Upper lobe of left lung (tissue), 6 donors: ENCODE measurements at regions not wholly inside any gene's neighbourhood (a gene's known extent, or its start where the extent isn't known, plus 50 kb on each side); places are given as distances from the start of the nearest gene placed in this dataset.

Source experiments
- ATAC-seq, 2 donors: fragments of 200-7000 bp; cut with Tn5 transposase; one replicate each; pipeline ENCODE4 v1.9.1; 2022; ENCODE audit warnings: mild to moderate bottlenecking in 2 of 2, moderate library complexity in 2 of 2; ENCODE audit not compliant: low FRiP score in 2 of 2
- DNase-seq, 2 donors: peaks; one replicate each; pipeline ENCODE4 v3.0.0-alpha.2; 2019 to 2020
- H3K27ac ChIP-seq, 4 donors: fragments of 200-600 bp; sonication (generic); one replicate each; pipeline ENCODE4 v1.5.1; 2016 to 2019
- H3K27me3 ChIP-seq, 4 donors: fragments of 200-600 bp; sonication (generic); one replicate each; pipeline ENCODE4 v1.5.1; 2017 to 2019
- H3K36me3 ChIP-seq, 4 donors: fragments of 200-600 bp; sonication (generic); one replicate each; pipeline ENCODE4 v1.5.1; 2016 to 2019
- H3K4me1 ChIP-seq, 4 donors: fragments of 200-600 bp; sonication (generic); one replicate each; pipeline ENCODE4 v1.5.1; 2018 to 2019
- H3K4me3 ChIP-seq, 4 donors: fragments of 200-600 bp; sonication (generic); one replicate each; pipeline ENCODE4 v1.5.1; 2017 to 2019; ENCODE audit warnings: mild to moderate bottlenecking in 2 of 4, moderate library complexity in 1 of 4
- H3K9me3 ChIP-seq, 4 donors: fragments of 200-600 bp; sonication (generic); one replicate each; pipeline ENCODE4 v1.5.1; 2018 to 2019
- CTCF ChIP-seq, 6 experiments: fragments of 450-650 bp in 4 of 6; fragments of 200-600 bp in 2 of 6; sonication (generic) in 2 of 6; IDR thresholded peaks; one replicate each; pipeline ENCODE4 v1.5.1; 2016 to 2019; ENCODE audit warnings: antibody characterized with exemption in 6 of 6
- EP300 ChIP-seq, 4 donors: sonication (generic); formaldehyde crosslinking; IDR thresholded peaks; one replicate each; pipeline ENCODE4 v1.5.1; 2017; ENCODE audit warnings: antibody characterized with exemption in 4 of 4, control low read depth in 2 of 4
- POLR2A ChIP-seq, 4 donors: fragments of 450-650 bp; IDR thresholded peaks; one replicate each; pipeline ENCODE4 v1.5.1; 2016 to 2017; ENCODE audit warnings: antibody characterized with exemption in 4 of 4, mild to moderate bottlenecking in 2 of 4
- POLR2AphosphoS5 ChIP-seq, 2 donors: sonication (generic); formaldehyde crosslinking; IDR thresholded peaks; one replicate each; pipeline ENCODE4 v1.5.1; 2017; ENCODE audit warnings: antibody characterized with exemption in 2 of 2
- WGBS, 2 donors: methylation state at CpG; one replicate each; pipeline ENCODE4 v1.1.5; 2017 to 2018; 5-methylcytosine and 5-hydroxymethylcytosine counted together
- donor health status: DM: no; HTN: no; CAD: no; lungs with moderate emphysema.
- donor health status: DM: no; HTN: yes; CAD: no; lungs with severe emphysema.

- no peaks in the 10 kb centered on the region for H3K27me3 ChIP-seq
- DNase-seq: no peak
- no peak overlapping the region for H3K27ac ChIP-seq
- TF ChIP-seq EP300 (IDR thresholded peaks at IDR 0.05): no peak
- TF ChIP-seq POLR2AphosphoS5 (IDR thresholded peaks at IDR 0.05): no peak
- no peak for TF ChIP-seq CTCF (IDR thresholded peaks at IDR 0.05)
- no peak for TF ChIP-seq POLR2A (IDR thresholded peaks at IDR 0.05)
- no peaks in the 10 kb centered on the region for H3K9me3 ChIP-seq
- H3K4me1 ChIP-seq: peaks cover 0 to 3% (median 0%) of the 10 kb centered on the region in 4 donors
- ATAC-seq: no peak
- H3K36me3 ChIP-seq: no peaks in the 10 kb centered on the region
- WGBS, 2 donors: 86 to 95% methylated on average over 11 of the region's 11 CpGs
- H3K4me3 ChIP-seq: no peak overlapping the region
These were observed 78.9 kb upstream of the YWHAQ start for GRCh38 chr2:9709539-9710285.

- 82 to 95% methylated on average over 7 of the region's 7 CpGs for WGBS, 2 donors
- TF ChIP-seq EP300 (IDR thresholded peaks at IDR 0.05): no peak
- TF ChIP-seq CTCF (IDR thresholded peaks at IDR 0.05): no peak
- TF ChIP-seq POLR2AphosphoS5 (IDR thresholded peaks at IDR 0.05): no peak
- Histone ChIP-seq H3K27ac (no peak overlapping the region), H3K9me3 (no peaks in the 10 kb centered on the region), H3K27me3 (no peaks in the 10 kb centered on the region), H3K36me3 (no peaks in the 10 kb centered on the region), H3K4me3 (no peak overlapping the region), H3K4me1 (peaks cover 0 to 7% (median 0%) of the 10 kb centered on the region in 4 donors)
- ATAC-seq: no peak
- no peak for DNase-seq
These were observed 79.5 kb upstream of the YWHAQ start for GRCh38 chr2:9710311-9710710.

- no peak overlapping the region for H3K27ac ChIP-seq
- DNase-seq (no peak), ATAC-seq (no peak)
- H3K36me3 ChIP-seq: no peaks in the 10 kb centered on the region
- no peaks in the 10 kb centered on the region for H3K9me3 ChIP-seq
- no peak overlapping the region for H3K4me3 ChIP-seq
- no peaks in the 10 kb centered on the region for H3K27me3 ChIP-seq
- no peak for TF ChIP-seq POLR2A (IDR thresholded peaks at IDR 0.05)
- no peak for TF ChIP-seq CTCF (IDR thresholded peaks at IDR 0.05)
- no peak for TF ChIP-seq EP300 (IDR thresholded peaks at IDR 0.05)
- TF ChIP-seq POLR2AphosphoS5 (IDR thresholded peaks at IDR 0.05): no peak
- WGBS, 2 donors: 77 to 82% methylated on average over 11 of the region's 11 CpGs
- peaks cover 0 to 10% (median 0%) of the 10 kb centered on the region in 4 donors for H3K4me1 ChIP-seq
These were observed 81.5 kb upstream of the YWHAQ start for GRCh38 chr2:9712263-9712662.

- ATAC-seq (peak; percentile 68 to 89), DNase-seq (peak; percentile 80 to 90)
- peak; percentile 77 to 99 (median 91) for TF ChIP-seq EP300 (IDR thresholded peaks at IDR 0.05)
- TF ChIP-seq CTCF (IDR thresholded peaks at IDR 0.05): no peak
- TF ChIP-seq POLR2A (IDR thresholded peaks at IDR 0.05): no peak
- peak; percentile 76 to 81 for TF ChIP-seq POLR2AphosphoS5 (IDR thresholded peaks at IDR 0.05)
- 68 to 85% methylated on average over 11 to 14 of the region's 14 CpGs for WGBS, 2 donors
- no peaks in the 10 kb centered on the region for H3K36me3 ChIP-seq
- no peaks in the 10 kb centered on the region for H3K9me3 ChIP-seq
- peaks cover 0 to 10% (median 0%) of the 10 kb centered on the region in 4 donors for H3K4me1 ChIP-seq
- no peak overlapping the region for H3K4me3 ChIP-seq
- peak overlapping the region in 3 of 4 donors; percentile 50 to 72 (median 69) for H3K27ac ChIP-seq
- no peaks in the 10 kb centered on the region for H3K27me3 ChIP-seq
These were observed 83.9 kb upstream of the YWHAQ start for GRCh38 chr2:9714630-9715214.
